PC-3 (cell line): ENCODE measurements at regions not wholly inside any gene's neighbourhood (a gene's known extent, or its start where the extent isn't known, plus 50 kb on each side); places are given as distances from the start of the nearest gene placed in this dataset.

ENCODE experiments used
- ATAC-seq: fragments of 200-7000 bp; cut with Tn5 transposase; 2 replicates; pipeline ENCODE4 v1.9.1; 2020; ENCODE audit warnings: mild to moderate bottlenecking, moderate library complexity
- BruUV-seq: library from RNA; stranded (reverse); fragments of 400-500 nt; replicated peaks from 2 replicates; lab custom pipeline; 2021; lab: Mats Ljungman, UMichigan
- CTCF ChIA-PET: fragments of 300-600 bp; sonication (Branson Sonifier 250); formaldehyde crosslinking; loops from one replicate; lab custom pipeline; 2022; ENCODE audit warnings: antibody characterized with exemption; lab: Charles Lee
- POLR2A ChIA-PET: fragments of 300-600 bp; sonication (Branson Sonifier 250); formaldehyde crosslinking; loops from one replicate; lab custom pipeline; 2022; ENCODE audit warnings: antibody characterized with exemption; ENCODE audit not compliant: unreplicated experiment; lab: Charles Lee
- DNase-seq: peaks from one replicate; pipeline ENCODE4 v3.0.0-alpha.2; 2015
- H2AFZ ChIP-seq: fragments of 300-600 bp; sonication (generic); 2 replicates; pipeline ENCODE4 v1.6.0; 2016; ENCODE audit warnings: antibody characterized with exemption, low read length
- H3F3A ChIP-seq: fragments of 300-600 bp; sonication (generic); one replicate; pipeline ENCODE4 v1.6.0; 2017; ENCODE audit warnings: antibody characterized with exemption, low read length, control low read depth, mild to moderate bottlenecking; ENCODE audit not compliant: unreplicated experiment
- H3K27ac ChIP-seq: fragments of 300-600 bp; sonication (generic); 2 replicates; pipeline ENCODE4 v1.5.1; 2016; ENCODE audit warnings: mild to moderate bottlenecking, low read length
- H3K27me3 ChIP-seq: fragments of 300-600 bp; sonication (generic); 2 replicates; pipeline ENCODE4 v1.6.1; 2016; ENCODE audit warnings: low read length, mixed read lengths
- H3K36me3 ChIP-seq: fragments of 300-600 bp; sonication (generic); 2 replicates; pipeline ENCODE4 v1.6.1; 2016; ENCODE audit warnings: low read depth, mixed run types, low read length, mixed read lengths
- H3K4me1 ChIP-seq: fragments of 300-600 bp; sonication (generic); 2 replicates; pipeline ENCODE4 v1.5.1; 2016; ENCODE audit warnings: low read length; ENCODE audit not compliant: insufficient read depth
- H3K4me2 ChIP-seq: fragments of 300-600 bp; sonication (generic); 2 replicates; pipeline ENCODE4 v1.6.0; 2016; ENCODE audit warnings: low read length
- H3K4me3 ChIP-seq: fragments of 300-600 bp; sonication (generic); 2 replicates; pipeline ENCODE4 v1.5.1; 2016; ENCODE audit warnings: mild to moderate bottlenecking, low read length, mixed read lengths
- H3K79me2 ChIP-seq: fragments of 300-600 bp; sonication (generic); 2 replicates; pipeline ENCODE4 v1.6.1; 2017; ENCODE audit warnings: low read length, mixed read lengths
- H3K9ac ChIP-seq: fragments of 300-600 bp; sonication (generic); 2 replicates; pipeline ENCODE4 v1.6.0; 2016; ENCODE audit warnings: mild to moderate bottlenecking, low read length
- H3K9me2 ChIP-seq: fragments of 300-600 bp; sonication (generic); replicated peaks from 2 replicates; pipeline ENCODE4 v1.6.1; 2016; ENCODE audit warnings: mixed run types, low read length, mixed read lengths
- H3K9me3 ChIP-seq: fragments of 300-600 bp; sonication (generic); 2 replicates; pipeline ENCODE4 v1.6.1; 2016; ENCODE audit warnings: low read length, mixed read lengths
- H4K20me1 ChIP-seq: fragments of 300-600 bp; sonication (generic); 2 replicates; pipeline ENCODE4 v1.6.1; 2016; ENCODE audit warnings: low read length, mixed read lengths
- CTCF ChIP-seq: fragments of 300-600 bp; sonication (generic); conservative IDR thresholded peaks from 2 replicates; pipeline ENCODE4 v1.5.1; 2017; ENCODE audit warnings: antibody characterized with exemption, low read depth, mild to moderate bottlenecking, low read length
- EZH2 ChIP-seq: fragments of 300-600 bp; sonication (generic); IDR thresholded peaks from one replicate; pipeline ENCODE4 v1.6.1; 2017; ENCODE audit warnings: antibody characterized with exemption, mild to moderate bottlenecking, low read length; ENCODE audit not compliant: unreplicated experiment
- EZH2phosphoT487 ChIP-seq: fragments of 300-600 bp; sonication (generic); IDR thresholded peaks from 2 replicates; pipeline ENCODE4 v1.6.1; 2018; ENCODE audit warnings: mild to moderate bottlenecking, antibody characterized with exemption, low read length, borderline replicate concordance
- intact Hi-C: fragments of 100-400 bp; cut with micrococcal nuclease; formaldehyde crosslinking; loops from 2 replicates; pipeline ENCODE4 v1.9.0; 2023

GRCh38 chr5:97454015-97454414, 271.0 kb upstream of the RIOK2 start:
- Histone ChIP-seq H3K27ac (no peak overlapping the region), H3K4me2 (no peak overlapping the region), H2AFZ (no peak overlapping the region), H4K20me1 (no peaks in the 10 kb centered on the region), H3F3A (no peaks in the 10 kb centered on the region), H3K9ac (no peak overlapping the region), H3K36me3 (no peaks in the 10 kb centered on the region), H3K4me1 (no peaks in the 10 kb centered on the region), H3K9me3 (no peaks in the 10 kb centered on the region), H3K79me2 (no peaks in the 10 kb centered on the region), H3K9me2 (no peaks in the 10 kb centered on the region), H3K27me3 (no peaks in the 10 kb centered on the region), H3K4me3 (no peak overlapping the region)
- DNase-seq (peak; percentile 28), ATAC-seq (peak; percentile 73)
- intact Hi-C loops: no loop called here
- CTCF ChIA-PET: no interaction called here
- POLR2A ChIA-PET: interaction anchor here (0.6 kb wide), 1 partner anchor 754 kb away, joined by 3 read pairs; no protein-coding TSS in a partner anchor
- TF ChIP-seq EZH2: no peak
- TF ChIP-seq EZH2phosphoT487: no peak
- TF ChIP-seq CTCF: no peak
- BruUV-seq: no TSS peak

GRCh38 chr5:97455996-97456395, 272.9 kb upstream of the RIOK2 start:
- intact Hi-C loops: no loop called here
- H3K9me2 ChIP-seq: no peaks in the 10 kb centered on the region
- no TSS peak for BruUV-seq
- H2AFZ ChIP-seq: no peak overlapping the region
- no peaks in the 10 kb centered on the region for H3K79me2 ChIP-seq
- DNase-seq (no peak), ATAC-seq (no peak)
- no peaks in the 10 kb centered on the region for H3F3A ChIP-seq
- H3K4me3 ChIP-seq: no peak overlapping the region
- ChIA-PET POLR2A (no interaction called here), CTCF (no interaction called here)
- no peaks in the 10 kb centered on the region for H3K4me1 ChIP-seq
- H3K27ac ChIP-seq: no peak overlapping the region
- TF ChIP-seq CTCF (no peak), EZH2 (no peak), EZH2phosphoT487 (no peak)
- no peaks in the 10 kb centered on the region for H4K20me1 ChIP-seq
- H3K9me3 ChIP-seq: no peaks in the 10 kb centered on the region
- no peak overlapping the region for H3K4me2 ChIP-seq
- no peaks in the 10 kb centered on the region for H3K36me3 ChIP-seq
- no peak overlapping the region for H3K9ac ChIP-seq
- no peaks in the 10 kb centered on the region for H3K27me3 ChIP-seq

GRCh38 chr5:97458851-97459250, 275.8 kb upstream of the RIOK2 start:
- no peaks in the 10 kb centered on the region for H3K36me3 ChIP-seq
- no peaks in the 10 kb centered on the region for H3K9me3 ChIP-seq
- no peaks in the 10 kb centered on the region for H3K4me1 ChIP-seq
- DNase-seq (no peak), ATAC-seq (no peak)
- POLR2A ChIA-PET: no interaction called here
- no peak overlapping the region for H3K27ac ChIP-seq
- H4K20me1 ChIP-seq: no peaks in the 10 kb centered on the region
- no peaks in the 10 kb centered on the region for H3K9me2 ChIP-seq
- BruUV-seq: no TSS peak
- TF ChIP-seq CTCF (no peak), EZH2 (no peak), EZH2phosphoT487 (no peak)
- H3K4me2 ChIP-seq: no peak overlapping the region
- no peak overlapping the region for H3K4me3 ChIP-seq
- intact Hi-C loops: no loop called here
- no peaks in the 10 kb centered on the region for H3K79me2 ChIP-seq
- no peaks in the 10 kb centered on the region for H3F3A ChIP-seq
- CTCF ChIA-PET: no interaction called here
- H3K9ac ChIP-seq: no peak overlapping the region
- no peak overlapping the region for H2AFZ ChIP-seq
- H3K27me3 ChIP-seq: no peaks in the 10 kb centered on the region
